Activated CD4-positive, alpha-beta T cell treated with anti-CD3 and anti-CD28 coated beads, Interleukin-2, amount 50 U/mL, for 24 hours (primary cell): ENCODE measurements at regions not wholly inside any gene's neighbourhood (a gene's known extent, or its start where the extent isn't known, plus 50 kb on each side); places are given as distances from the start of the nearest gene placed in this dataset.

Source experiments
- DNase-seq, 2 donors: peaks; one replicate each; pipeline ENCODE4 v3.0.0-alpha.2; 2020; ENCODE audit warnings: low read depth in 1 of 2, low spot score in 1 of 2

DNA sequence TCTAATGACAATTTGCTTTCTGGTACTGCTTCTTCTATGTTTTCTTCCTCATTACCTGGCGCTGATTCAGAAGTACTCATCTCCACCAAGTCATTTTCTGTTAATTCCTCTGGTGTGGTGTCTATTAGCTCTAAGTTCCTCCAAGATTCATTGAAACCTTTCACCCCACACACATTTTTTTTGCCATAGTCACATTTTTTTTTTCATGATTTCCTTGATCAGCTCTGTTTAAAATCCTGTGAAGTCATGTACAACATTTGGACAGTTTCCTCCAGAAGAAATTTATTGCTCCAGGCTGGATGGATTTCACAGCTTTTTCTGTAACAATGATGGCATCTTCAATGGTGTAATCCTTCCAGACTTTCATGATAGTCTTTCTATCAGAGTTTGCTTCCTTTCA lies 243.2 kb upstream of the VEPH1 start:
- DNase-seq = no peak

DNA sequence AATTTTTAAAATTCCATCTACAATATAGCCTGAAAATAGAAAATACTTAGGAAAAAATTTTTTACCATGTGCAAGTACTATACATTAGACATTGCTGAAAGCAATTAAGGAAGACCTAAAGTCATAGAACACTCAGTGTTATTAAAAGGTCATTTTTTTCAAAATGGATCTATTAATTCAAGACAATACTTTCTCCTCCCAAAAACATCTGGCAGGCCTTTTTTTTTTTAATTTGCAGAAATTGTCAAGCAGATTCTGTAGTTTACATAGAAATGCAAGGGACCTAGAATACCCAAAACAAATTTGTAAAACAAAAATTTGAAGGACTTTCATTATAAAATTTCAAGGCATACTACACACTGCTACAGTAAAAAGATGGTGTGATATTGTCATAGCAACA lies 238.4 kb upstream of the VEPH1 start:
- no peak for DNase-seq

DNA sequence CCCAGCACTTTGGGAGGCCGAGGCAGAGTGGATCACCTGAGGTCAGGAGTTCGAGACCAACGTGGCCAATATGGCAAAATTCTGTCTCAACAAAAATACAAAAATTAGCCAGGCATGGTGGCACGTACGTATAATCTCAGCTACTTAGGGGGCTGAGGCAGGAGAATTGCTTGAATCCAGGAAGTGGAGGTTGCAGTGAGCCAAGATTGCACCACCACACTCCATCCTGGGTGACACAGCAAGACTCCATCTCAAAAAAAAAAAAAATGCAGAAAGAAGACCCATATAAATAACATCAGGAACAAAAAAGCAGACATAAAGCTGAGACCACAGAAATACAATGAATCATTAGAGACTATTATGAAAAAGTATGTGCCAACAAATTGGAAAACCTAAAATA lies 235.2 kb upstream of the VEPH1 start:
- DNase-seq = no peak

DNA sequence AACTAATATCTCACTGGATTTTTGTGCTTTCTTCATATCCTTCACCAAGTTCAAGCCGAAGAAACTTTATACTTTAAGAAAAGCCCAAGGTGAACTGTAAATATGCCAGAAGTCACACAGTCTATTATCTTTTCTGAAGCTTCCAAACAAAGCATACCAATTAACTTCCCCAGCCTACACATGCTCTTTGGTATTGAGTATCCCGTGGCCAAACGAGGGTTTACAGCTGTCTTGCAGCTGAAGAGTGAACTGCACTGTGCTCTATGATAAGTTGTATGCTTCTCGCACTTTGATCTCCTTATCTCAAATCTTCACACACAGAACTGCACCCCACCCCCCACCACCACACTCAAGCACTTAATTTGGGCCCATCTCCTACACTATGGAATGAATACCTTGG lies 215.6 kb upstream of the VEPH1 start:
- DNase-seq = no peak

DNA sequence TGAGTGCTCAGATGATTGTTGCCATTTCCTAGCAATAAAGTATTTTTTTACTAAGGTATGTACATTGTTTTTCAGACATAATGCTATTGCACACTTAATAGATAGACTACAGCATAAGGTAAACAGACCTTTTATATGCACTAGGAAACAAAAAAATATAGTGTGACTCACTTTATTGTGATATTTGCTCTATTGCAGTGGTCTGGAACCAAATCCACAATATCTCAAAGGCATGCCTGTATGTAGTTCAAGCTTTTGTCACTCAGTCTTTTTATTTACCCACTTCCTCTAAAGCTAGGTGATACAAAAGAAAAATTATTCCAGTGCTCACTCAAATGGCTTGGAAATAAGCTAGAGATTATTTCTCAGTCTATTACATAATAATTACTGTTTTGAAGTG lies 209.9 kb upstream of the VEPH1 start:
- no peak for DNase-seq

- DNase-seq = no peak
Measured at GRCh38 chr3:157705258-157705657, 202.0 kb upstream of the VEPH1 start.

DNA sequence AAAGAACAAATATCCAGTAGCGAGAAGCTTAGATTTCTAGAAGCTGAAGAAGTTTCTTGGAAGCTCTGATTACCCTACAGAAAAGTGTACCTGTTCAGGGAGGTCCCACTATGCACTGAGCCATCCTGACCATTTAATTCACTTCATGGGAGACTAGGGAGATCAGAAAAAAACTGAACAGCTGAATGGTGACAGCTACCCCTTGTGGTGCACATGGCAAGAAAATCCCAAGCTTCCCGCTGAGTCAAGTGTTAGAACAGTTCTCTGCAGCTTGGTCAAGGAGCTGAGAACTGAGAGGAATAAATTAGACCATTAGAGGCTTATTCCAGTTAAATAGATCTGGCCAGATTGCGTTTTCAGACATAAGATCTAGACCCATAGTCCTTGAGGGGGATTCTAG lies 197.2 kb upstream of the VEPH1 start:
- no peak for DNase-seq

GRCh38 chr3:157695586-157695985 lies 192.4 kb upstream of the VEPH1 start:
- DNase-seq = no peak

DNA sequence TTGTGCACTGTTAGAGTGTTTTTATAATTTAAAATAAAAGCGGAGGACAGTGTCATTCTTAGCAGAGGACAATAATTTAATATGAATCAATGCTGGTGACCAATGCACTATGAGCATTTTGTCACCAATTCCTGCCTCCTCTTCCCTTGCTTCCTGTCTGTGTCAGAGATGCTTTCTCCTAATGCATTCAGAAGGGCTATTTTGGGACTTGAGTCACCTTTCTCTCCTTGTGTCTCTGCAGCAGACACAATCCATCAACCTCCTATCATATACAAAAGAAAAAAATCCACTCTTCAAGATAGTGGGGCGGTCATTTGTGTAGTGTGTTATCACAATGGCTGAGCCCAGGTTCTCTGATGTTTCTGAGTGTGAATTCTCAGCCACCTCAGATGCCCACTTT lies 191.9 kb upstream of the VEPH1 start:
- DNase-seq = no peak

GRCh38 chr3:157693762-157694161 lies 190.5 kb upstream of the VEPH1 start:
- no peak for DNase-seq

GRCh38 chr3:157692468-157692867 lies 189.3 kb upstream of the VEPH1 start:
- DNase-seq = no peak

DNA sequence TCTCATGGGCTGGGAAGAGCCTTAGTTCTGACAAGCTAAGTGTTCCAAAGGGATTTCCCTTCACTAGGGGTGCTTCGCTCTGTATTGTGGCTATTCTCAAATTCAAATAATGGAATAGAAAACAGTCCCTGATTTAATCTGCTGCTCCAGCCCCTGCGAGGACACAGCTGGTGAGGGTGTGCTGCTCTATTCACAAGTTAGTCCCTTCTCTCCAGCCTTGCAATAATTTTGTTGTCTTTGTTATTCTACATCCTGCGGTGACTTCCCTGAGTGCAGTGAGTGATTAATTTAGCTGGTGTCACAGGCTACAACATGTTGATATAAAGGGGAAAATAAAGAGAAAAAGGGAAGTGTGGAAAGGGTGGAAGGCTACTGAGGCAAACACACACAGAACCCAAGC lies 180.5 kb upstream of the VEPH1 start:
- DNase-seq = no peak

- no peak for DNase-seq
Measured at GRCh38 chr3:157672061-157672460, 168.8 kb upstream of the VEPH1 start.

DNA sequence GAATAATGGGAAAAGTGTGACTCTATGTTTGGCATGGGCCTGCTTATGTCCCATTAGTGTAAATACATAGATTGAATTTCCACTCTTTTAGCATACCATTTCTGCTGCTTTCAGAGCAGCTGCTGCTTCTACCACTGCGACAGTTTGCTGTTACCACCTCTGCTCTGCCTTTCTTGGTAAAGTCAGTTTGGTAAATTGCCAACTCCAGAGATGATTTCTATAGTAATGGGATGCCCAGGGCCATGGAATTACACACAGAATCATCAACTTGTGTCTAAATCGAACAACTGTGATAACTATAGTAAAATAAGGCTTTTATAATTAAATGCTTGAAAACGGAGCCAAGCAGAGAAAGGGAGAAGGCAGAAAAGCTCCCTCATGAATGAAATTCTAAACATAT lies 168.4 kb upstream of the VEPH1 start:
- no peak for DNase-seq

GRCh38 chr3:157669416-157669815 lies 166.2 kb upstream of the VEPH1 start:
- DNase-seq = no peak

DNA sequence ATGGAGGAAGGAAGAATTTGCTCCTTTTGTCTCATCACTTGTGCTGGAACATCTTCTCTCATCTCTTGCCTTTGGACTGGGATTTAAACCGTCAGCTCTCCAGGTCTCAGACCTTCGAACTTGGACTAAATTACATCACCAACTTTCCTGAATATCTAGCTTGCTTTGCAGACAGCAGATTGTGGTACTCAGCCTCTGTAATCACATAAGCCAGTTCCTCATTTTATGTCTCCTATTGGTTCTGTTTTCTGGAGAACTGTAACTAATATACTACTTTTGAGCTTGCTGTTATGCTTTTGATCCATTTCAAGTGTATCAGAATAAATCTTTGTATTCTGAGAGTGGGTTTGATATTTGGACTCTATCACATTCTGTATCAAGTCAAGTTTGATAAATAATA lies 164.3 kb upstream of the VEPH1 start:
- DNase-seq = no peak

- DNase-seq = no peak
Measured at GRCh38 chr3:157662171-157662570, 159.0 kb upstream of the VEPH1 start.

GRCh38 chr3:157660847-157661246 lies 157.6 kb upstream of the VEPH1 start:
- DNase-seq = no peak

- DNase-seq = no peak
Measured at GRCh38 chr3:157652366-157652765, 149.2 kb upstream of the VEPH1 start.

DNA sequence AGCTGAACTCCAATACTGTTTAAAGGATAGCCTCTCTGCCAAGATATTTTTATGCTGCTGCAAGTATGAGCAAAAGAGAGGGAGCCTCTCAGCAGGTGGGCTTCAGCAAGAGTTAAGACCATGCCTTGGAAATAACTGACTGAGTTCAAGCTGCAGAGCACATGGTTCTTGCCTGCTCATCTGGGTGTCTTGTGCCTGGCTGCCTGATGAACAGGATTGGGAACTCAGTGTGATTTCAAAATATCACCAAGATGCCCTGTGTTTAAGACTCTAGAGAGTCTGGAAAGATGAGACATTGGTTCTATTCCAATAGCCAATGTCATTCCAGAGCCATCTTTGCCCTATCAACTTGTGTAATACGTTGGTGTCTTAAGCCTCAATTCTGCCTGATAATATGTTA lies 147.5 kb upstream of the VEPH1 start:
- DNase-seq = no peak

DNA sequence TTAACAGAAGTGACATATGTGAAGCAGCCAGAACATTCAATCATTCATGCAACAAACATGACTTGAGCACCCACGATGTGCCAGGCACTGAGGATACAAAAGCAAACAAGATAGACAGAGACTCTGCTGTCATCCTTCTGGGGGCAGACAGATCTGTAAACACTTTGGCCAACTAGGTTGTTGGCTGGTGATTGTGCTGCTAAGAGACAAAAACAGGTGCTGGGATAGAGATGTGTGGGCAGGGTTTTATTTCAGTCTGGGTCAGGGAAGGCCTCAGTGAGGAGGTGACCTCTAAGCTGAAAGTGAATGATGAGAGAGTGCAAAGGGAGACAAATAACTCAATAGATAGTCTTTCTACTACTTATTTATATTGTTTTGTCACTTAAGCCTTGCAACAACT lies 147.0 kb upstream of the VEPH1 start:
- DNase-seq = no peak

DNA sequence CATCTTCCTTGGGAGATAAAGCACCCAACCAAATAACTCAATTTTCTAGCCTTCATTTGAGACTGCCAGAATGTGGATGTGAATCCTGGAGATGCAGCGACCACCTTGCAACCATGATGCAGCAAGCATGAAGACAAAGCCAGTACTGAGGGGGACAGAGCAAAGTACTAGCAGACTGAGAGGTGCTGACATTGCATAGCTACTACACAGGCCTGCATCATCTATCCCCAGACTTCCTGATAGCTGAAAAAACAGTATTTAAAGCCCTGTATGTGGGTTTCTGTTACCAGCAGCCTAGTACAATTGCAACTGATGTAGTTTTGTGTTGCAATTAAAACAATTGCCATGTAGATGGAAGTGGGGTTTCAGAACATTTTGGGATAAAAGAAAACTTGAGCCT lies 146.3 kb upstream of the VEPH1 start:
- no peak for DNase-seq

GRCh38 chr3:157647820-157648219 lies 144.6 kb upstream of the VEPH1 start:
- DNase-seq = no peak

DNA sequence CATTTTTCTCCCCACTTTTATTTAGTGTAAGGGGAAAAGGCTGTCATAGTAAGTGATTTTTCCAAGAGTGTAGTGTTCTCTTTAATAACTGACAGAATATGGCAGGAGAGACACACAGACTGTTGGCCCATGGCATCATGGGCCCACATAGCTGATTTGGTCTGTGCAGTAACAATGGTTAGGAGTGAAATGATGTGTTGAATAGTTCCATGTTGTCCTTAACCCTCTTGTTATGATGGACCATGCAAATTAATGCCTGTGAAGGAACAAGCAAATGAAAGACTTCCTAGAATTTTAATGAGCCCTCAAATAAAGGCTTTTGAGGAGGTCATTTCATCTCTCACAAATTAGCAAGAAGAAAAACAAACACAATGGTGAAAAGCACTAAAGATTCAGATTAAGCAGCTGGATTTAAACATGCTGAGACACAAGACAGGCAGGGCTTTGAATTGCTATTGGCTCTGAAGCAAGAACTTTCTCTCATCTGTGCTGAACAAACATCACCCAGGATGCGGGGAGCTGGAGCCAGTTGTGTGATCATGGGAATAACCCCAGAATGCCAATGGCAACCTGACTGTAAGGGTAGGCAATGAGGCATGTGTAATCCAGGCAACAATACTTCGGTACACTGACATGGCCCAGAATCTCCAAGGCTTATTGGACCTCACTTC lies 136.7 kb upstream of the VEPH1 start:
- no peak for DNase-seq
